AG08395 (cell line): ENCODE measurements at regions not wholly inside any gene's neighbourhood (a gene's known extent, or its start where the extent isn't known, plus 50 kb on each side); places are given as distances from the start of the nearest gene placed in this dataset.
A peak's percentile ranks its signal among the peaks of the same experiment; 100 is the strongest.

Source experiments
- DNase-seq: peaks from one replicate; pipeline ENCODE4 v3.0.0; 2012; ENCODE audit warnings: mixed read lengths, low spot score

DNA sequence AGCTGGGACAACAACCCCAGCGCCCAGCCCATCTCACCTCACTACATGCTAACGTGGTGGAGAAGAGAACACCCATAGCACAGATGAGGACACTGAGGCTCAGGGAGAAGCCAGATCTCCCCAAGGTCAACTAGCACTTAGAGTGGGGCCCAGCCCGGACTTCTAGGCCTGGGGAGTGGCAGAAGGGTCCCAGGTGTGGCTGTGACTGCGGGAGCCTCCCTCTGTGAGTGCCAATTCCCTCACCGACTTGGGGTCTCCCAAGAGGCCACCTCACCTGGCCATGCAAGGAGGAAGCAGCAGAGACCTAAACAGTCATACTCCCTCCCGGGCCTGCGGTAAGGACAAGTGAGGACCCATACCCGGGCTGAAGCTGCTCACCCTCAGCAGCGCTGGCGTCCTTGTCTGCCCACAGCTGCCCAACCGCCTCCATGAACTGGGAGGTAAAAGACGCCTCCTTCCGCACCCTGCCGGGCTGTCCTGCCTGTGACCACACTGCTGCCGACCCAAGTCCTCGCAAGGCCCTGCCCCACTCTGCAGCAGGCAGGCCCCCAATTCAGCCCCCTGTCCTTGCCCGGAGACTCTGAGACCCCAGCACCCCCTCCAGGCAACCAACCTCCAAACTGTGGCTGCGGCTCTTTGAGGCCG lies 93.2 kb upstream of the RTL6 start:
- no peak for DNase-seq

DNA sequence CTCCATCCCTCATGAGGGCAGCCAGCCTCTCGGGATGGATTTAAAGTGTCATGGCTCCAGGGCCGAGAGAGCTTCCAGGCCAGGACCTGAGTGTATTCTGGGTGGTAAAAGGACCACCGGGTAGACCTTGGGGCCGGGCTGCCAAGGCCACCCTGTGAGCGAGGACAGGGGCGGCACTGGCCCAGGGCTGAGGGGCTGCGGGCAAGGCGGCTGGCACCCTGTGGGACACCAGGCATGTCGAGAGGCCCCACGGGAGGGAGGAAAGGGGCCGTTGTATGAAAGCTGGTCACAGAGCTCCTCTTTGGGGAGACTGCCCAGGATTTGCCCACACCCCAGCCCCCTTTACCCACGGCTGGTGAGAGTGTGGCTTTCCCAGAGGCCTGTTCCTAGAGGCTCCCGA lies 92.3 kb upstream of the RTL6 start:
- DNase-seq: no peak

DNA sequence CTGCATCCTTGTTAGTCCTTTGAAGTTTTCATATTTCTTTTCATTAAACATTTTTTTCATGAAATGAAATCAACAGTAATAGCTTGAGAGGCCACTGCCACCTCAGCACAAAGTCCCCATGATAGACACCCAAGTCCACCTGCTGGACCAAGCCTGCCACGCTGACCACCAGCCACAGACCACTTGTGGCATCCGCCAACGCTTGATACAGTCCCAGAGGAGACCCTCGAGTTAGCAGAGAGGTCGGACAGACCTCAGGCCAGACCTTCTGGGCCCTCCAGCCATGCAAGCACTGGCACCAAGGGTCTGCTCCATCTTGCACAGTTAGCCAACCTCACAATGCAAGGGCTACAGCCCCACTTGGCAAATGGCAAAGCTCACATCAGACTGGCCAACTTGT lies 91.8 kb upstream of the RTL6 start:
- DNase-seq: no peak

DNA sequence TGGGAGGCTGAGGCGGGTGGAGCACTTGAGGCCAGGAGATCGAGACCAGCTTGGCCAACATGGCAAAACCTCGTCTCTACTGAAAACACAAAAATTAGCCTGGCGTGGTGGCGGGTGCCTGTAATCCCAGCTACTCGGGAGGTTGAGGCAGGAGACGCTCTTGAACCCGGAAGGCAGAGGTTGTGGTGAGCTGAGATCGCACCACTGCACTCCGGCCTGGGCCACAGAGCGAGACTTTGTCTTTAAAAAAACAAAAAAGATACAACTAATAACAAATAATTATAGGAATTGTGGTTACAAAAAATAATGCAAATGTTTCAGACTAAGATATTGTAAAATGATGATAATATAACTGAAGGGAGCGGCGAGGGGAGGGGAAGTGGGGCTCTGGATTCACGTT lies 90.3 kb upstream of the RTL6 start:
- no peak for DNase-seq

DNA sequence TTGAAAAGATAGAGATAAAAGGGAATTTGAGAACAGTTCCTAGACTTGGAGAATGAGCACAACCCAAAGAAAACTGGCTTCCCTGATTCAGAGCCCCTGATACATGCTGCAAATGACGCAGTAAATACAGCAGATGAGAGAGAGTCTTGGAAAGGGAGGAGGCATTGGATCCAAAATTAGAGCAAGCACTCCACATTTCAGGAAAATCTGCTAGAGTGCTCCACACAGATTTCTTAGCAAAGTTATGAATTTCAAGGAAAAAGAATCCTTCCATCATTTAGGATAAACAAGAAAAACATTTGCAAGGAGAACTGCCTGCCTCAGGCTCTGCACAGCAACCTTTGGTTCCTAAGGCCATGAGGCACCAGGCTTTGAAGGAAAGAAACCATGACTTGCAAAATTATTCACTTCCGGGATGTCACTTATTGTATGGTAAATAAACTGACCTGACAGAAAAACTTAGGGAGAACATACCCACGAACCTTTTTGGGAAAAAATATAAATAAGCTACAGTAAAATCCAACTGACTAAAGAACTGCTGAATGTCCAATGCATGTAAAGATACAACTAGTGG lies 89.8 kb upstream of the RTL6 start:
- DNase-seq: no peak

DNA sequence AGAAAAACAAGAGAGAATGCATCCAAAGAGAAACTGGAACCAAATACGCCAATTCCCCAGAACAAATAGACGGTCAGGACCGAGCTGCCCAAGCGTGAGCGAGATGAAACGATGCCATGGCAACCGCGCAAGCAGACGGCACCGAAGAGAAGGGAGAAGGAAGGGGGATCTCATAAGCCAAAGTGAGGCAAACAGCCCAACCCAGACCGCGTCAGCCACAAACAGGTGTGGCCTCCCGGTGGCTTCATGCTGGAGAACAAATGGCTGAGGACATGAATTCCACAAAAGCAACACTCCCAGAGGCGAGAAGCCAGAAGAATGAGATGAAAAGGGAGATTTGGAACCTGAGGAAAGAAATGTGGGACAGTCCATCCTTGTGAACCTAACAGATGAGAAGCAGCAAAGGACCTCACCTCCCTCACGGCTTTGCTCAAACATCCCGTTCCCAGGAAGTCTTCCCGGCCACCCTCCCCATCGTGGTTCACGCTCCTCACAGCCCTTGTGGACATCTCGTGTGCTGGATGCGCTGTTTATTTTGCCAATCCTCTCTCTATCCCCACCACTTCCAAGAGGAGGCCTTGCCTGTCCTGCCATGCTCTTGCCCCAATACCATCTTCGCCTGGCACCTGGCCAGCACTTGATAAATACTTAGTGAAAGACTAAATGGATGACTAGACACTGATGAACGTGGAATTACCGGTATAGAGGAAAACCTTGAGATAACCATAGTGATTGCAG lies 89.1 kb upstream of the RTL6 start:
- no peak for DNase-seq

DNA sequence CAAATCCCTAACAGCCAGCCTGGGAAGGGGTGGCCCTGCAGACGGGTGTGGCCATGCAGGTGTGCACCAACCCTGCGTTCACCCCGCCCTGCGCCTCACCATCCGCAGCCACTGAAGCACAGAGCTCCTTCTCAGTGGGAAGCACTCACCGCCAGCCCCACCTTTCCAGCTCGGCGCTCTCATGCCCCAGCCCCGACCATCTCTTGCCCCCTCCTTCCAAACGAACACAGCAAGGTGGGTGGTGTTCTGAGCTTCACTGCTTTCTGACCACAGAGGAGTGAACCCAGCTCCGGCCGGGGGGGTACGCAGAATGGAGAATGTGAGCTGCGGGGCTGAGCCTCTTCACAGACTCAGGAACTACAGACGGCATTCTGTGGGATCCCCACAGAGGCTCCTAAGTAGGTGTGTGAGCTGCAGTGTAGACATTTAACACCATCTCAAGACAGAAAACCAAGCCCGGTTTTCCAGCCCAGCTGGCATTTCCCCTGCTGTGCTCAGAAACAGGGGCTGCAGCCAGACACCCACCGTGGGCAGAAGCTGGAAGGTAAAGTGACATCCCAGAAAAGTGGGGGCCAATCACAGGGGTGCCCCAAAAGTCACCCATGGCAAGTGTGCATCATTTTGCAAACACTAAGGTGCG lies 88.4 kb upstream of the RTL6 start:
- DNase-seq: no peak

DNA sequence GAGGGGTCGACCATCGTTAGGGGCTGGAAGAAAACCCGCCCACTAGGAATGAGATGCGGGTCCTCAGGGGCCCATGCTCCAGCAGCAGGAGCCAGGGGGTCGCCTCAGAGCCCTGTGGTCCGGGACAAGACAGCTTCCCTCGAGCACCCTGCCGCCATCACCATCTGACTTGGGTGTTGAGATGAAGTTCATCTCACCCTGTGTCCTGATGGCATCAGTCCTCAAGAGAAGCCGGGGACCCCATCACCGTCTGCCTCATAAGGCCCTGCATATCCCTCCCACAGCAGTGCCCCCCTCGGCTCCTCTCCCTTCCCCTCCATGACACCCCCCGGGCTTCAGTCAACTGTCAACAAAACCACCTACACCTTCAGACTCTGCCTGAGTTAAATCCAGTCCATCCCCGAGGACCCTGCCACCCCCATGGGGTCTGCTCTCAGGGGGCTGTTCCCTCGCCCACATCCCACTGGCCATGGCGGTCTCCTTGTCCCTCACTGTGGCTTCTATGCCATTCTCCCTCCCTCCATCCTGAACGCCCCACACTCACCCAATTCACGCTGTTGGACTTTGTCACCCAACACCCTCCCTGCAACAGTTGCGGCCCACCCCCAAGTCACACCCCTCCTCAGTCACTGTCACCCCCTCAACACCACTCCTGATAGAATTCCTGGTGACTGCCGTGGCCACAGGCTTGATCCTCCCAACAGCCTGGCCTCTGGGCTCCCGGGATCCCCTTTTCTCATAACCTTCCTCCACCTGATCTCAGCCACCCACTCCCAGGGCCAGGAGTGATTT lies 87.7 kb upstream of the RTL6 start:
- no peak for DNase-seq

DNA sequence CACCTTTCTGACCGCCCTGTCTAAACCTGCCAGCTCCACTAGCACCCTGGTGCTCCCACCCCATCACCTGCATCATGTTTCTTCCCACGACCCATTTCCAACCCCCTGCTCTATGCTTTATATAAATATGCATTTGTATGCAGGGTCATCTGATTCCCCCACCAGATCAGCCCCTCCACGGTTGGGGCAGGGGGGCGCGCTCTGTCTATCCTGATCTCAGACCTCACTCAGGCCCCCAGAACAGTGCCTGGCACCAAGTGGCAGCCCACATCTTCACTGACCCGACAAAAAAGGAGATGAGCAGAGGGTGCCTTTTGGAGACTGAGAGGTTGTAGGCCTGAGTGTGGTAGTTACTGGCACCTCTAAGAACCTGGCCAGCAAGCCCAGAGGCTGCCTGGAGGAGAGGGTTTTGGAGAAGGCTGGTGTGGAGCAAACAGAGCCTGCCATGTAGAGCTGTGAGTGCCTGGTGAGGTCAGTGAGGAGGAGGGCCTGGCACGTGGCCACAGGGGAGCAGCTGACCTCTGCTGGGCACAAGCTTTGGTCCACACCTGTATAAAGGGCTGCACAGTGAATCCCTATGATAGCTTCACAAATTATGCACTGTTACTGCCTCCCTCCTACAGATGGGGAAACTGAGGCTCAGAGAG lies 86.3 kb upstream of the RTL6 start:
- DNase-seq: no peak

DNA sequence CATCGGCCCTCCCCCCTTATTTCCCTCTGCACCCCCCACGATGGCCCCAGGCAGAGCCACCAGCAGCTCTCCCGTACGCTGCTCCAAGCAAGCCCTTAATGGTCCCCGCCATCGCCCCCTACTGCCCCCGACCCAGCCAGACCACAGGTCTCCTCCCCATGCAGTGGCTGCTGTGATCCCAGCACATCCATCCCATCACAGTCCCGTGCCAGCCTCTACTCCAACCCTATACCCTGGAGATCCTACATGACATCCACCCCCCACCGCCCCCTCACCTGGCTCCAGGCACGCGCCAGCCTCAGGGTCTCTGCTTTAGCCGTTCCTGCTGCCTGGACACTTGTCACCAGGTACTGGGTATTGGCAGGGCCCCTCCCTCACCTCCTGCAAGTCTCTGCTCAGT lies 85.8 kb upstream of the RTL6 start:
- DNase-seq: no peak

DNA sequence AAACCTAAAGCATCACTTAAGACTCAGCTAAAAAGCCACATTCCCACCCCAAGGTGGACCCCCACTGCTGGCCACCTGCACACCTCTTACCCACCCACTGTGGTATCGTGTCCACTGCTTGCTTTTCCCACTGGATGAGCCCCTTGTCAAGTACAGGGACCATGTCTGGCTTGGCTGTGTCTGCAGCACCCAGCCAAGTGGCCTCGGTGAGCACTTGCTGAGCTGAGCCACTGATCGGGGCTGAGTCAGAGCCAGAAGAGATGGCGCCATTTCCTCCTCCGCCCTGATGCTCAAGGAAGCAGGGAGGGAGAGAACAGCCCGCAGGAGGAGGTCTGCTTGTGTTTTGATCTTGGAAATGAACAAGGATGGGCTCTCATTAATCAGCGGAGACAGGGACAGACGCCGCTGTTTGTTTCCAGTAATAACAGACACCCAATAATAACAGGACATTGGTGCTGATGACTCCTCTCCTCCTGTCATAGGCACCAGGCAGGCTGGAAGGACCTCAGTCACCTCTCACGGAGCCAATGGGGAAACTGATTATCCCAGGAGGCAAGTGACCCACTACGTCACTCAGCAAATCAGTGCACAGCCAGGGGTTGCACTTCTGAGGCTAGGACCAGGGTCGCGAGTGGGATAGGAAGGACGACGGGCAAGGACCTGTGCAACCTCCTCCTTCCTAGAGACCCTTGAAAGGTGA lies 85.2 kb upstream of the RTL6 start:
- peak; percentile 37 for DNase-seq

DNA sequence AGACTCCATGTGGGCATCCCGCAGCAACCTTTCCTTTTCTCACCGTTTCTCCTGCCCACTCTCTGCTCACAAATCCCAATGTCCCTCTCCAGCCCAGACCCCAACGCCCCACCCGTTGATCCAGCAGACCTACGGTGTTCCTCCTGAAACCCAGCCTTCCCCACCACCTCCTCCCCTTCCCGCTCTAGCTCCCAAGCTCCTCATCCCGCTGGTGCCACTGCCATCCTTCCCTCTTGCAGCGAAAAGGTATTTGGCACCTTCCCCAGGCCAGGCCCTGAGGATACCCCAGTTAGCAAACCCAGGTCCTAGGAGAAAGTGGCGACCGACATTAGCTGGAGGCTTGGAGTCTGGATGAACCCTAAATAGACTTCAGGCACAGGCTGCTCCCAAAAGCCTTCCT lies 84.0 kb upstream of the RTL6 start:
- DNase-seq: no peak

DNA sequence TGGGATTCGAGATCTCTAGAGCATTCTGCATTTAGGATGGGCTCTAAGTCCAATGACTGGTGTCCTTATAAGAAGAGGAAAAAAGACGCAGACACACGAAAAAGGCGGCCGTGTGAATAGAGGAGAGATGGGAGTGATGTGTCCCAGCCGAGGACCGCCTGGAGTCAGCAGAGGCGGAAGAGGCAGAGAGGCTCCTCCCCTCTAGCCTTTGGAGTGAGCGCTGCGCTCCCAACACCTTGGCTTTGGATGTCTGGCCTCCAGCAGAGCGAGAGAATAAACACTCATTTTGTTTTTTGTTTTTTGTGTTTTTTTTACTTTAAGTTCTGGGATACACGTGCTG lies 83.0 kb upstream of the RTL6 start:
- DNase-seq: no peak

DNA sequence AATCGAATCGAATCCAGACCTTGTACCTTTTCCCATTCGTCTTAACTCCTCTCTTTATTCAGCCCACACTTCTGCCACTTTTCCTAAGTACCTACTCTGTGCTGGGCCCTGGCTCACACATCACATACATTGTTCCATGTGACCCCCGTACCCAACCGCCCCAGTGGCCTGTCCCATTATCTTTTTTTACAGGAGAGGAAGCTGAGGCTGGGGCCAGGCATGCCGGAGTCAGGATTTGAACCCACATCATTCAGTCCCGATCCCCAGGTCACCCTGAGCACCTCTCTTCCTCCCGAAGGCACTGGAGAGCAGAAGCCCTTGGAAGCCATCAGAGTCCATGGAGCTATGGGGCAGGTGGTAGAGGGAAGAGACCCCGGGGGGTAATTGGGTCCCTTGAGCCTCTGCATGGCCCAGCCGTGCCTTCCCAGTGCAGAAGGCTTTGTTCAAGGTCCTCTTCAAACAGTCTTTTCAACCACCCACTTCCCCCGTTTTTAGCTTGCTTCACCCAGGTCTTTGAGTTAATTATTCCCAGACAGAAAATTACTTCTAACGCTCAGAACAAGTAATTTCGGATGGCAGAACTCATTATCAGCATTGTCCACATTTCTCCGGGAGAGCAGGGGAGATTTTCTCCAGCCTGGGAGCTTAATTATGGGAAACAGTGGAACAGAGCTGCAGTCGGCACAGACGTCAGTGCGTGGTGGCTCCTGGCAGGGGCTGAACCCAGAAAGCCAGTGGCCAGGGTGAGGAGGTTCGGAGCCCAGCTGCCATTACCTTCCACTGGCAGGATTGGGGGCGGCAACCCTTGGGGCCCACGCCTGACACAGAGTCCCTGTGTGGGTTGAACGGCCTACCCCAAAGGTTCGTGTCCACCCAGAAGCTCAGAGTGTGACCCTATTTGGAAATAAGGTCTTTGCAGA lies 82.4 kb upstream of the RTL6 start:
- DNase-seq: no peak

DNA sequence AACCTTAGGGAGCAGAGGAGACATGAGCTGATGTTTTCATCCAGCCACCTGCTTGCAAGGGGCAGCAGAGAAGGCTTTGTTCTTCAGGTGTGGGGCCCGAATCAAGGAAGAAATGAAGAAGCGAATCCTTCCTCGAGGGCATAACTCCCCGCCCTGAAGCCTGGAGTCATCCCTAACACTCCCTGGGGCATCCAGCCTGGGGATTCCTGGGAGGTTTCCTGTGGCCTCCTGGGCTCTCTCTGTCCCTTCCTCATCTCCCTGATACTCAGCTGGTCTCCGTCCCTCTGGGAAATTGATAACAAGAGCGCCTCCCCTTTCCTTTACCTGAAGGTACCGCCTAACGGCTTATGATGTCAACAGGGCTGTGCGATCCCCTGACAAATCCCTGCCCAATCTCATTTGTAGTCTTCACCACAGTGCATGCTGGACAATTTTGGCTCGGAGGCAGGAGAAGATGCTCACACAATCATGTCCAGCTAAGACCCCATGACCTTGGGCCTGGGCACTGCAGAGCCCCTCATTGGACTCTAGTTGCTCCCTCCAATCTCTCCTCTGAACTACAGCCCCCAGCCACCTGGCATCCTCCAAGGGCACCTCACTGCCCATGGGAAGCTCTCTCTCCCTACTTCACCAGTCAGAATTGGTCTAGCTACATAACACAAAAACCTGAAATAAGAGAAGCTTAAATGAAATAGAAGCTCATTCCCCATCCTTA lies 80.6 kb upstream of the RTL6 start:
- DNase-seq: no peak

DNA sequence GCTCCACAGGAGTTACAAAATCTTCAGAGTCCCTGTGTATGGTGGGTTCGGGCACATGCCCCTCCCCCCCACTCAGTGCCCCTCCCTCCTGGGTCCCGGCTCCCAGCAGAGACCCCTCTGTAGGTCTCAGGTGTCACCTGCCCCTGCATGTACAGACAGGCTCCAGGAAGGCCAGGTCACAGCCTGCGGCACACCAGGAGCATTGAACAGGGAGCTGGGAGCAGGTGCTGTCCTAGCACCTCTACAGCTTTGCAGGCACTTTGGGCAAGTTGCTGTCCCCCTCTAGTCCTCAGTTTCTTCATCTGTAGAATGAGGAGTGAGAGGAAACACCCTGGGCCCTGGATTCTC lies 80.1 kb upstream of the RTL6 start:
- DNase-seq: no peak

DNA sequence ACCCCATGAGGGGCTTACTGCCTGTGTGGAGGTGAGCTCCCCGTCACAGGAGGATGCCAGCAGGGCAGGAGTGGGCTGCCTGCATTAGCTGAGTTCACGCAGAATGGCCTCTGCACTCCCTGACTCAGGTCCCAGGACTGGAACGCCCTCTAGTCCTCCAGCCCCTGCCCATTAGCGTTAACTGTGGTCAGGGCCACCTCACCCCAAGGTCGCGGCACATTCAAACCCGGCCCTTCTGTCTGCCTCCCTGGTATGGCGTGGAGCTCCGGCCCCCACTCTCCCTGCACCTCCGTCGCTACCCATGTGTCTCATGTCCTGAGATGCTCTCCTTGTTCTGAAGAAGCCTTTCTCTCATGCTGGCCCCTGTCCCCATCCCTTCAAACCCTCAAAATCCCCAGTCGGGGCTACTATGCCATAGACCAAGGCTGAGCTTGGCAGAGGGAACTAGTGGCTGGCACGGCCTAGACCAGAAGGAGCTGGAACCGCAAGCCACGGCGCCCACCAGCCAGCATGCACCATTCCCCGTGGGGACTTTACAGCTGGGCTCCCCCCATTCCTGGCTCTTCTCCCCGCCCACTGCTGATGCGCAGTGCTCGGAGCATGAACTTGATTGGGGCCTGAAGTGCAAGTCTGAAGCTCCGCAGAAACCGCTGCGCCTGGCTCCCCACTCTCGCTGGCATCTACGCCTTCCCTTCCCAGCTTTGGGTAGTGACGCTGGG lies 79.5 kb upstream of the RTL6 start:
- no peak for DNase-seq

DNA sequence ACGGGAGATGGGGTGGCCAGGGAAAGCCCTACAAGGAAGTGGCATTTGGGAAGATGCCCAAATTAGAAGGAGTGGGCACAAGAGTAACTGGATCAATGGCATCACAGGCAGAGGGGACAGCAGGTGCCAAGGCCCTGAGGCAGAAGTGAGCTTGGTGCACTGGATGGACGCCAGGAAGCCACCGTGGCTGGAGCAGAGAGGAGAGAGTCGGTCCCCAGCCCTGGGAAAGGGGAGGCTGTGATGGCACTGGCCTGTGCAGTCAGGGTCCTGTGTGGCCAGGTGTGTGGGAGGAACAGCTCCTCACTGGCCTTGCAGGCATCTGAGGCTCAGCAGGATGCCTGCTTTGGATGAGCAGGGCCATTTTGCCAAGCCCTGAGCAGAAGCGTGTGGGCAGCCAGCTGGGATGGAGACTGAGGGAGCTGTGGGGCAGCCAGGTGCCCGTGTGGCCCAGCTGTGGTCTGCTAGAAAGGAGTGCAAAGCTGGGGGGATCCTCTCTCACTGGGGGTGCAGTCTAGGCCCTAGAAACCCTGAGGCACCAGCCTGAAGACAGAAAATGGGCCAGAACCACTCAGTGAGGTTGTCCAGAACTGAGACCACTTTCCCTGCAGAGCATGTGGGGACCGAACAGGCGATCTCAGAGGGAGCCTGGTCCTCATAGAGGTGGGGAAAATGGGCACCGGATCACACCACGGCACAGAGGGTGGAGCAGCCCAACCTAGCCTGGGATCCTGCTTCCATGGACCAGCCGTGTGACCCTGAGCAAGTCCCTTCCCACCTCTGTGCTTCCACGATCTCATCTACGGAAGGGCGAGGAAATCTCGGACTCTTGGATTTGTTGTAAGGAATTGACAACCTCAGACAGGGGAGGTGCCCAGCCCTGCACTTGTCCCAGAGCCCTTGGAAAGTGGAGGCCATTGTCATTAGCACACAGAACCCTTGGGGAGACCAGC lies 78.6 kb upstream of the RTL6 start:
- no peak for DNase-seq
